ENCODE measurements at regions not wholly inside any gene's neighbourhood (a gene's known extent, or its start where the extent isn't known, plus 50 kb on each side); places are given as distances from the start of the nearest gene placed in this dataset.

GRCh38 chr19:28218728-28219127 lies 994.2 kb downstream of the UQCRFS1 start:
- TF ChIP-seq CTCF (IDR thresholded peaks at IDR 0.05) (no peak), POLR2A (IDR thresholded peaks at IDR 0.05) (no peak)

Data from vagina (tissue), 2 donors.